Renal cortex interstitium (tissue), 11 donors: ENCODE measurements at regions not wholly inside any gene's neighbourhood (a gene's known extent, or its start where the extent isn't known, plus 50 kb on each side); places are given as distances from the start of the nearest gene placed in this dataset.
"Not testable (repeated sequence)": the region's sequence is repeated elsewhere in the genome, so short reads cannot be mapped to it uniquely, and the experiment has no call there.

Experiments used
- DNase-seq, 11 donors: peaks; one replicate each; pipeline ENCODE4 v3.0.0-alpha.2; 2013; ENCODE audit warnings: low read depth in 9 of 11, low spot score in 4 of 11; ENCODE audit errors: extremely low read depth in 1 of 11

DNA sequence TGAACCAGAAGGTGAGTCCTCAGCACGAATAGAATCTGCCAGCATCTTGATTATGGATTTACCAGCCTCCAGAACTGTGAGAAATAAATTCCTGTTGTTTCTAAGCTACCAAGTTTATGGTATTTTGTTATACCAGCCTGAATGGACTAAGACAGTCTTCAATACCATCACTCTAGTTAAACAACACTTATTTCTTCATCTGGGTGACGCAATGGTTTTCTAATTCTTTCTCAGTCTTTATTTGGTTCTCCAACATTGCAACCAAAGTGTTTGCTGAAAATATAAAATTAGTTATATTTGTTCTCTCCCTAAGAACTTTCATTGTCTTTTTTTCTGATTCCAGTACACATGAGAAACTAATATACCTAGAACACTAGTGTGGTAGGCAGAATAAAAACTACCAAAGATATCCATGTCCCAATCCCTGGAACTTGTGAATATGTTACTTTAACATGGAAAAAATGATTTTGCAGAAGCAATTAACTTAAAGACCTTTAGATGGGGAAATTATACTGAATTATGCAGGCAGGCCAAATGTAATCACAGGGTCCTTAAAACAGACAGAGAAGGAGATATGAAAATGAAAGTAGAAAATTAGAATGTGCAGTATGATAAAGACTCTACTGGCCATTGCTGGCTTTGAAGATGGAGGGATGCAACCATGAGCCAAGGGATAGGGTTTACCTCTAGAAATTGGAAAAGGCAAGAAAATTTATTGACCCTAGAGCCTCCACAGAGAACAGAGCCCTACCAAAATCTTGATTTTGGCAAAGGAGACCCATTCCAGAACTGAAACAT, 1115.1 kb downstream of the PLA2G4A start:
- DNase-seq: no peak

DNA sequence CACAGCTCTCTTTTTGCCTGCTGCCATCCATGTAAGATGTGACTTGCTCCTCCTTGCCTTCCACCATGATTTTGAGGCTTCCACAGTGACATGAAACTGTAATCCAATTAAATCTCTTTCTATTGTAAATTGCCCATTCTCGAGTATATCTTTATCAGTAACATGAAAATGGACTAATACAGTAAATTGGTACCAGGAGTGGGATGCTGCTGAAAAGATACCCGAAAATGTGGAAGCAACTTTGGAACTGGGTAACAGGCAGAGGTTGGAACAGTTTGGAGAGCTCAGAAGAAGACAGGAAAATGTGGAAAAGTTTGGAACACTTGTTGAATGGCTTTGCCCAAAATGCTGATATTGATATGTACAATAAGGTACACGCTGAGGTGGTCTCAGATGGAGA, 1117.9 kb downstream of the PLA2G4A start:
- not testable (repeated sequence) for DNase-seq

DNA sequence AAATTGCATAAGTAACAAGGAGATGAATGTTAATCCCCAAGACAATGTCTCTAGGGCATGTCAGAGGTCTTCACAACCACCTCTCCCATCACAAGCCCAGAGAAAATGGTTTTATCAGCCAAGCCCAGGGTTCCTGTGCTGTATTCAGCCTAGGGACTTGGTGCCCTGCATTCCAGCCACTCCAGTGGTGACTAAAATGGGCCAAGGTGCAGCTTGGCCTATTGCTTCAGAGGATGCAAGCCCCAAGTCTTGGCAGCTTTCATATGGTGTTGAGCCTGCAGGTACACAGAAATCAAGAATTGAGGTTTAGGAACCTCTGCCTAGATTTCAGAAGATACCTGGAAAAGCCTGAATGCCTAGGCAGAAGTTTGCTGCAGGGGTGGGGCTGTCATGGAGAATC, 1118.6 kb downstream of the PLA2G4A start:
- DNase-seq: no peak

- DNase-seq: no peak
Measured at GRCh38 chr1:187948170-187948794, 1119.5 kb downstream of the PLA2G4A start.

DNA sequence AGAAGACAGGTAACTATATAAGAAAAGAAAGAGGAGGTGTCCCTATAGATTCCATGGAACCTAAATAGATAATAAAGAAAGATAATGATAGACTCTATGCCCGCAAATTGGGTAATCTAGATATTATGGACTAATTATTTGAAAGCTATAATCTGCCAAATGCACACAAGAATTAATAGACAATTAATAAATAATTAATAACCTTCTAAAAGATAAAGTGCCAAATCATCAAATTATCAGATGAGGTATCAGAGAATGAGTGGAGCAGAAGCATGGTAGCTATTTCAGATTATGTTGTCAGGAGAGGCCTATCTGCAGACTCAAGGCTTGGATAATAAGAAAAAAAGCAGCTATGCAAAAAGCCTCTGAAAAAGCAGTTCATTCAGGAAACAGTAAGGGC, 1120.8 kb downstream of the PLA2G4A start:
- no peak for DNase-seq

- DNase-seq: no peak
Measured at GRCh38 chr1:187951817-187952216, 1123.1 kb downstream of the PLA2G4A start.

GRCh38 chr1:187952446-187952845, 1123.7 kb downstream of the PLA2G4A start:
- no peak for DNase-seq

GRCh38 chr1:187956975-187957374, 1128.2 kb downstream of the PLA2G4A start:
- DNase-seq: no peak

DNA sequence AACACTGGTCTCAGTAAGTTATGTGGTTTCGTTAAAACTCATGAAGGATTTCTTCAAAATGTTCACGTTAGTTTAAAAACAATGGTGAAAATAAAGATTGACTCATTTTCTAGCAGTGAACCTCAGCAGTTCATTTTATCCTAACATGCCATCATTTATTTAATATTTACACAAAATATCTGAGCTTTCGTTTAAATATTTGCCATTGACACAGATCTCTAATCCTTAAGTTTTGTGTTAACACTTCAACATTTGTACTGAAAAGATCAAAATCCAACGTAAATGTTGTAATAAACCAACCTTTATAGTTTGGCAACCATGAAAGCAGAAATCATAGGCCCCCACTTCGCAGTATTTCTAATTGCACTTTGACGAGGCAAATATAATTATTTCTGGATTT, 1129.5 kb downstream of the PLA2G4A start:
- no peak for DNase-seq

DNA sequence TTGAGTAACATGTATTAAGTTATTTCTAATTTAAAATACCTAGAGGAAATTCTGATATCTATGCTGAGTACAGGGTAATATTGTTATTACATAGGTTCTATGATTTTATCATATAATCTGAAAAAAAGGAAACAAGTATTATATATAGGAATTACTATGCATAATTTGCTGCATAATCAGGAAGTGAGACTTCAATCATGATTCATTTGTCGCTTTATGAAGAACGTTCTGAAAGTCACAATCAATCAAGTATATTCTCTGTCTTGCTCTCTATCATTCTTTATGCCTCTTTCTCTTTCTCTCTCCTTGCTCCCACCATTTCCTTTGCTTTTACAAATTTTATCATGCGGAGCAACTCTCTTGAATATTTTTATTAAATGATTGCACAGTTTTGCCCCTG, 1130.3 kb downstream of the PLA2G4A start:
- DNase-seq: no peak

DNA sequence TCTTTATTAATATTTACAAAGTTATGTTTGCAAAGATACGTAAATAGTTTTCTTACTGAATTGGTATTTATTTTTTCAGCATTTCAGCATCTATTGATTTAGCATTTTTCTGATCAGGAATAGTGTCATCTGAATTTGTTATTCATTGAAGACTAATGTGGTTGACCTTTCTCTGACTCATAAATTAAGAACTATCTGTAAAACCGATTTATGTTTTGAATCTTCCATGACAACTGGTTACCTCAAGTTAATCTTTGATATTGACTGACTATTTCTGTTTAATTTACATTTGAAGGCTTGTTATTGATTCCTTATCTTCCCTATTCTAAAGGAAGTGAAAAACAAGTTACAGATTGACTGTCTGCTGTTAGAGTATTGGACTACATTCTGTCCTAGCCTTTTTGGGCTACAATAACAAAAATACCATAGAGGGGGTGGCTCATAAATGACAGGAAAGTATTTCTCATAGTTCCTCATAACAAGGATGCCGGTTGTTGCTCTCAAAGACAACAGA, 1131.4 kb downstream of the PLA2G4A start:
- DNase-seq: no peak

DNA sequence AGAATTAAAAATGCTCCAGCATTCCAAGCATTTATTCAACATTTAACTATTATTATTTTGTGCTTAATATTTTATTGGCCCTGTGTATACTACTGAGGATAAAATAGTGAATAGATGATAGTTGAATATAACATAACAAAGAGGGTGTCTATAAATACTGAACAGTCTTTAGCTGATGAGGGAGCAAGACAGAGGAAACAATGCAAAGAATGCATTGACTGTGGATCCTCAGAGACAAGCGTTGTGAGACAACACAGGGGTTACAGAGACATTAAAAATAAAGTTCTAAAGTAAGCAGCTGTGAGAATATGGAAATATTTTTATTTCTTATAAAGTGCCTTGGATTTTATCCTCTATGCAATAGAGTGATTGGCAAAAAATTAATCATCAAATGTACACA, 1133.1 kb downstream of the PLA2G4A start:
- no peak for DNase-seq

GRCh38 chr1:187971851-187972250, 1143.1 kb downstream of the PLA2G4A start:
- DNase-seq: no peak

DNA sequence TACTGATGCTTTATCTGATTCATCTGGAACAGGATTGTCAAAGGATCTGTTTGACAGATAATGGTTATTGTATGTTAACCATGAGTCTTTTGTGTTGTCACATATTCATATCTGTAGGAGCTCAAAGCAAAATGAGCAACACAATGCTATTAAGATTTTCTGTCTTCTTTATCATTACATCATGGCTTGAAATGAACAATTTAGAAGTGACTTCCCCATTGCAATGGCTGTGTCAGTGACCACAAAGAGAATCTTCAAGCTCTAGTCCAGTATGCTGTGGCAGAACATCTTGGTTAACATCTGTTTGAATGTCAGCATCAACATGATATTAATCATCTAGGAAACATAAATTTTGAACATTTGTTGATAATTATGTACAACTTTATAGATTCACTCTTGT, 1148.5 kb downstream of the PLA2G4A start:
- DNase-seq: no peak

- DNase-seq: no peak
Measured at GRCh38 chr1:187985145-187985896, 1156.6 kb downstream of the PLA2G4A start.

DNA sequence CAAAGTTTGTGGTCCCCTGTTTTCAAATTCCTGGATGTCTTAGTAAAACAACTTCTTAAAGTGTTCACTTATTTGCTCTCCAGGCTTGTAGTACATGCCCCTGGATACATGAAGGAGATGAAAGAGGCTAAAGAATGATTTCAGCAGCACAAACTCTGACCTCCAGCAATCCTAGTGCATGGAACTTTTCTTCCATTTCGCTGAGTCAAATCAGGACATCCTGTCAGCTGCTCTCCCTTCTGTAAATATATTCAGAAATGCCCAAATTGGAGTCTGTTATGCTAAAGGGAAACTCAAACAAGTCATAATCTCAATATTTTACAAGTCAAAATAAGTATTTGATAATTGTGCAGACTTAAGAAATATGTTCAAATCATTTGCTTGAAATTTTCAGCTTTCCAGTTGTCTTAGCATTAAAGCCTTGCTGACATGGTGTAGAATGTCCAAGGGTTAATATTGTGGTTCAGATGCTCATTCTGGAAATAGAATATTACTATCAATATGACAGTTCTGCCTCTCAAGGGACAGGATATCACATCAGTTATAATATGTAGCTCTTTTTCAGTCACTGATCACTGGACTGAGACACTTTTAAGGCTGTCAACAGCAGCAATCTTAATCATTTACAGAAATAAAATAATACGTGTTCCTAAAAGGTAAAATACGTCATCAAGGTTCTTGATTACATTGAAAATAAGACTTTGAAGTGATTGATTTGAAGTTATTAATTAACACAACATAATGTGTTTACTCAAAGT, 1157.3 kb downstream of the PLA2G4A start:
- no peak for DNase-seq

GRCh38 chr1:187987236-187987776, 1158.6 kb downstream of the PLA2G4A start:
- no peak for DNase-seq

DNA sequence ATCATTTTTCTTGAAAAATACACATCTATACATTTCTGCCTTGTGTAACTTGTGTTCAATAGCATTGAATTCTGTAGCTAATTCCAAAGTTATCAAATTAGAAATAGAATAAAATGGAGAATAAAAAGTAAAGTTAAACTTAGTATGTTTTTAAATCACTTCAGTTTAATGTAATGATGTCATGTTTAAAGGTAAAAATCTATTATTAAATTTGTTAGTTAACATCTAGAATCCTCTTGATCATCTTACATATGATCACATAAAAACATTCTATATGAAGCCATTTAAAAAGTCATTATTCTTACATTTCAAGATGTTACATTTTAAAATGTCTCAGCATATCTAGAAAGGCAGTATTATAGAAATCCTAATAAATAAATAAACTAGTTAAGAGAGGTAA, 1163.2 kb downstream of the PLA2G4A start:
- DNase-seq: no peak

DNA sequence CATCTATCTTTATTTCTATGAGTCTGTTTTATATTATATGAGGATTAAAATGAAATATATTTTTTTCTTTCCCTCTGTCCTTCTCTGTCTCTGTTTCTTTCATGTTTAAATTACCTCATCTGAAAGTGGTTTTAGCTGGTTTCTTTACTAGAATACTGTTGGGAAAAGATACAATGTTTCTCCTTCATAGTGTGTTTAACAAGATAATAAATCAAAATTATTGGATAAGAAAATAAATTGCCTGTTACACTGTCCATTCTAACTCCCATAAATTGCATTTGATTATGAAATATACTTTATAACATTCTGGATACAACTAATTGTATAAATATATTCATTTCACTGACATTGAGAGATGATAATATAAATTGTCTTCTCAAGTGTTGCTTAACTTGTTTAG, 1168.0 kb downstream of the PLA2G4A start:
- no peak for DNase-seq
